H1 (cell line): ENCODE measurements at regions not wholly inside any gene's neighbourhood (a gene's known extent, or its start where the extent isn't known, plus 50 kb on each side); places are given as distances from the start of the nearest gene placed in this dataset.

Experiments used
- CTCF ChIA-PET: fragments of 300-600 bp; sonication (Branson Sonifier 250); formaldehyde crosslinking; loops from one replicate; lab custom pipeline; 2021; ENCODE audit not compliant: partially characterized antibody; lab: Charles Lee
- POLR2A ChIA-PET: fragments of 300-600 bp; sonication (Branson Sonifier 250); formaldehyde crosslinking; loops from one replicate; lab custom pipeline; 2021; ENCODE audit warnings: inconsistent platforms; ENCODE audit not compliant: partially characterized antibody; lab: Charles Lee
- DNase-seq, 2 experiments: peaks; one replicate each; pipeline versions ENCODE4 v3.0.0 to v3.0.0-alpha.2; 2010 to 2022; ENCODE audit warnings: low spot score in 2 of 2, low read depth in 1 of 2, mixed read lengths in 1 of 2
- FAIRE-seq: peaks from 2 replicates; lab custom pipeline; 2011; peaks lifted over from hg19 to GRCh38; lab: Jason Lieb, UNC
- H2AFZ ChIP-seq: 2 replicates; pipeline ENCODE4 v1.8.1; 2012; ENCODE audit warnings: low read length, inconsistent platforms
- H2AK5ac ChIP-seq: 2 replicates; pipeline ENCODE4 v1.6.1; 2013; ENCODE audit warnings: low read depth, low read length
- H2BK120ac ChIP-seq: replicated peaks from 2 replicates; pipeline ENCODE3; 2013; ENCODE audit warnings: low read depth, low read length, inconsistent platforms
- H2BK12ac ChIP-seq: 2 replicates; pipeline ENCODE4 v1.6.1; 2013; ENCODE audit warnings: low read depth, low read length
- H2BK15ac ChIP-seq: 2 replicates; pipeline ENCODE4 v1.6.1; 2013; ENCODE audit warnings: low read length
- H2BK20ac ChIP-seq: 2 replicates; pipeline ENCODE4 v1.6.1; 2013; ENCODE audit warnings: low read length
- H2BK5ac ChIP-seq: 2 replicates; pipeline ENCODE4 v1.6.1; 2013; ENCODE audit warnings: low read depth, low read length
- H3K14ac ChIP-seq: 2 replicates; pipeline ENCODE4 v1.6.1; 2013; ENCODE audit warnings: inconsistent platforms; ENCODE audit not compliant: insufficient read length
- H3K18ac ChIP-seq: 2 replicates; pipeline ENCODE4 v1.6.1; 2013; ENCODE audit warnings: low read length; ENCODE audit errors: extremely low read depth
- H3K23ac ChIP-seq: 2 replicates; pipeline ENCODE4 v1.6.1; 2013; ENCODE audit warnings: inconsistent platforms; ENCODE audit not compliant: insufficient read length
- H3K23me2 ChIP-seq: 2 replicates; pipeline ENCODE4 v1.6.1; 2013; ENCODE audit warnings: low read depth, low read length
- H3K27ac ChIP-seq: 2 replicates; pipeline ENCODE4 v1.6.1; 2011; ENCODE audit warnings: low read depth, low read length, inconsistent platforms
- H3K27me3 ChIP-seq, 4 experiments: replicated peaks in 1 of 4; 1 replicate in 1 of 4; 2 replicates in 3 of 4; pipeline versions ENCODE4 v1.6.1 to v1.8.1; 2011 to 2013; ENCODE audit warnings: low read length in 3 of 4, mild to moderate bottlenecking in 3 of 4, inconsistent platforms in 2 of 4, mixed read lengths in 2 of 4, moderate library complexity in 1 of 4; ENCODE audit not compliant: control insufficient read depth in 3 of 4, insufficient read depth in 3 of 4; ENCODE audit errors: extremely low read depth in 1 of 4
- H3K36me3 ChIP-seq, 4 experiments: 2 replicates each; pipeline versions ENCODE4 v1.6.1 to v1.8.1; 2011 to 2013; ENCODE audit warnings: mild to moderate bottlenecking in 4 of 4, low read length in 3 of 4, moderate library complexity in 2 of 4, control low read depth in 1 of 4, inconsistent platforms in 1 of 4; ENCODE audit not compliant: insufficient read depth in 4 of 4, control insufficient read depth in 2 of 4
- H3K4ac ChIP-seq: replicated peaks from 2 replicates; pipeline ENCODE3; 2013; ENCODE audit warnings: low read length, low read depth, mixed read lengths, inconsistent platforms; ENCODE audit not compliant: insufficient read length
- H3K4me1 ChIP-seq, 4 experiments: replicated peaks in 1 of 4; 1 replicate in 1 of 4; 2 replicates in 3 of 4; pipeline versions ENCODE4 v1.6.1 to v1.8.1; 2011 to 2013; ENCODE audit warnings: low read length in 3 of 4, inconsistent platforms in 2 of 4, mixed read lengths in 1 of 4; ENCODE audit not compliant: insufficient read depth in 4 of 4, control insufficient read depth in 3 of 4
- H3K4me2 ChIP-seq, 2 experiments: 2 replicates each; pipeline versions ENCODE4 v1.6.1 to v1.8.1; 2011 to 2013; ENCODE audit warnings: low read depth in 2 of 2, low read length in 2 of 2, control low read depth in 1 of 2, inconsistent platforms in 1 of 2, mild to moderate bottlenecking in 1 of 2; ENCODE audit not compliant: insufficient read depth in 1 of 2
- H3K4me3 ChIP-seq, 4 experiments: fragments of 200-600, 300-600 bp in 1 of 4; sonication (generic), shearing (Covaris generic), sonication (Bioruptor Twin) in 1 of 4; 2 replicates each; pipeline versions ENCODE4 v1.5.1 to v1.8.1; 2011 to 2016; ENCODE audit warnings: low read length in 4 of 4, low read depth in 3 of 4, control low read depth in 2 of 4, inconsistent platforms in 2 of 4, mild to moderate bottlenecking in 2 of 4, mixed read lengths in 1 of 4, moderate library complexity in 1 of 4; ENCODE audit not compliant: insufficient read depth in 2 of 4; ENCODE audit errors: extremely low read depth in 1 of 4
- H3K56ac ChIP-seq: replicated peaks from 2 replicates; pipeline ENCODE3; 2013; ENCODE audit warnings: low read depth, mild to moderate bottlenecking, mixed read lengths, low read length, inconsistent platforms; ENCODE audit not compliant: insufficient read length
- H3K79me1 ChIP-seq: 2 replicates; pipeline ENCODE4 v1.6.1; 2013; ENCODE audit warnings: low read depth, low read length, control low read depth
- H3K79me2 ChIP-seq, 2 experiments: 2 replicates each; pipeline versions ENCODE4 v1.6.1 to v1.8.1; 2012 to 2013; ENCODE audit warnings: low read length in 2 of 2, mild to moderate bottlenecking in 2 of 2, inconsistent platforms in 1 of 2; ENCODE audit not compliant: insufficient read depth in 2 of 2, control insufficient read depth in 1 of 2
- H3K9ac ChIP-seq, 4 experiments: replicated peaks in 1 of 4; 1 replicate in 1 of 4; 2 replicates in 3 of 4; pipeline versions ENCODE4 v1.6.1 to v1.8.1; 2011 to 2013; ENCODE audit warnings: low read depth in 3 of 4, low read length in 3 of 4, control low read depth in 2 of 4, mild to moderate bottlenecking in 2 of 4, moderate library complexity in 2 of 4, inconsistent platforms in 1 of 4; ENCODE audit errors: extremely low read depth in 1 of 4
- H3K9me3 ChIP-seq, 2 experiments: 2 replicates each; pipeline versions ENCODE4 v1.6.1 to v1.8.1; 2012 to 2013; ENCODE audit warnings: mild to moderate bottlenecking in 2 of 2, moderate library complexity in 2 of 2, control low read depth in 1 of 2, inconsistent platforms in 1 of 2, low read depth in 1 of 2, low read length in 1 of 2, mixed read lengths in 1 of 2; ENCODE audit not compliant: insufficient read depth in 2 of 2
- H4K20me1 ChIP-seq, 2 experiments: replicated peaks in 1 of 2; 2 replicates each; pipeline versions ENCODE3 to v1.8.1; 2011 to 2013; ENCODE audit warnings: inconsistent platforms in 2 of 2, low read length in 2 of 2, mild to moderate bottlenecking in 1 of 2; ENCODE audit not compliant: insufficient read depth in 2 of 2, control insufficient read depth in 1 of 2
- H4K5ac ChIP-seq: 2 replicates; pipeline ENCODE4 v1.6.1; 2013; ENCODE audit warnings: low read length, low read depth, mixed read lengths, inconsistent platforms; ENCODE audit not compliant: insufficient read length
- H4K8ac ChIP-seq: 2 replicates; pipeline ENCODE4 v1.8.0; 2013; ENCODE audit warnings: mild to moderate bottlenecking, moderate library complexity, low read length, inconsistent platforms; ENCODE audit not compliant: insufficient read depth; ENCODE audit errors: extremely low read depth
- H4K91ac ChIP-seq: replicated peaks from 2 replicates; pipeline ENCODE3; 2013; ENCODE audit warnings: low read length, mixed read lengths, inconsistent platforms; ENCODE audit not compliant: insufficient read length
- BRCA1 ChIP-seq: IDR thresholded peaks from 2 replicates; pipeline ENCODE4 v1.6.1; 2012; ENCODE audit warnings: low read depth, low read length, improper control_type of control experiment
- JUN ChIP-seq: IDR thresholded peaks from 2 replicates; pipeline ENCODE4 v1.6.1; 2011; ENCODE audit warnings: low read depth, mild to moderate bottlenecking, improper control_type of control experiment, low read length
- JUND ChIP-seq: IDR thresholded peaks from 2 replicates; pipeline ENCODE4 v1.6.1; 2011; ENCODE audit warnings: mild to moderate bottlenecking, improper control_type of control experiment, low read length
- KDM4A ChIP-seq: IDR thresholded peaks from one replicate; pipeline ENCODE4 v1.7.1; 2012; ENCODE audit warnings: low read depth, mild to moderate bottlenecking, moderate library complexity, low read length, inconsistent platforms; ENCODE audit not compliant: severe bottlenecking
- RXRA ChIP-seq: IDR thresholded peaks from 2 replicates; pipeline ENCODE4 v1.6.1; 2011; ENCODE audit warnings: low read depth, mild to moderate bottlenecking, low read length, moderate library complexity; ENCODE audit not compliant: insufficient read depth
- SAP30 ChIP-seq: fragments of 300-600 bp; sonication (generic); IDR thresholded peaks from 2 replicates; pipeline ENCODE4 v1.7.1; 2012; ENCODE audit warnings: low read length, moderate library complexity, mild to moderate bottlenecking, inconsistent platforms; ENCODE audit not compliant: insufficient read depth, insufficient replicate concordance
- SIN3A ChIP-seq, 2 experiments: IDR thresholded peaks in 1 of 2; conservative IDR thresholded peaks in 1 of 2; 2 replicates each; pipeline ENCODE4 v1.6.1; 2011 to 2012; ENCODE audit warnings: low read length in 2 of 2, improper control_type of control experiment in 1 of 2, low read depth in 1 of 2, mild to moderate bottlenecking in 1 of 2
- SIRT6 ChIP-seq: IDR thresholded peaks from one replicate; pipeline ENCODE4 v1.7.1; 2012; ENCODE audit warnings: low read length, inconsistent platforms
- SP4 ChIP-seq: IDR thresholded peaks from 2 replicates; pipeline ENCODE4 v1.6.1; 2012; ENCODE audit warnings: low read length, inconsistent platforms
- SRF ChIP-seq: IDR thresholded peaks from 2 replicates; pipeline ENCODE4 v1.6.1; 2011; ENCODE audit warnings: mild to moderate bottlenecking, low read depth, low read length, moderate library complexity
- TAF1 ChIP-seq: IDR thresholded peaks from 2 replicates; pipeline ENCODE4 v1.6.1; 2011; ENCODE audit warnings: mild to moderate bottlenecking, low read depth, low read length
- TBP ChIP-seq: IDR thresholded peaks from 2 replicates; pipeline ENCODE4 v1.6.1; 2011; ENCODE audit warnings: low read depth, low read length, improper control_type of control experiment
- YY1 ChIP-seq: IDR thresholded peaks from 2 replicates; pipeline ENCODE4 v1.6.1; 2011; ENCODE audit warnings: low read depth, mild to moderate bottlenecking, low read length
- WGBS, 2 experiments: shearing (Covaris generic) in 1 of 2; methylation state at CpG; one replicate each; pipeline versions ENCODE4 v1.1.6 to v1.1.7; 2013 to 2015; ENCODE audit warnings: low lambda C conversion rate in 2 of 2, mixed read lengths in 2 of 2, inconsistent platforms in 1 of 2, low coverage in 1 of 2, missing lambda C conversion rate in 1 of 2; ENCODE audit not compliant: insufficient replicate concordance in 2 of 2, insufficient coverage in 1 of 2, insufficient read length in 1 of 2; ENCODE audit errors: extremely low coverage in 1 of 2, missing lambda C conversion rate in 1 of 2; 5-methylcytosine and 5-hydroxymethylcytosine counted together
- TF ChIP-seq, protein P1 (sequence below): IDR thresholded peaks from 2 replicates; pipeline ENCODE4 v1.6.1; 2012; ENCODE audit warnings: inconsistent platforms

DNA sequence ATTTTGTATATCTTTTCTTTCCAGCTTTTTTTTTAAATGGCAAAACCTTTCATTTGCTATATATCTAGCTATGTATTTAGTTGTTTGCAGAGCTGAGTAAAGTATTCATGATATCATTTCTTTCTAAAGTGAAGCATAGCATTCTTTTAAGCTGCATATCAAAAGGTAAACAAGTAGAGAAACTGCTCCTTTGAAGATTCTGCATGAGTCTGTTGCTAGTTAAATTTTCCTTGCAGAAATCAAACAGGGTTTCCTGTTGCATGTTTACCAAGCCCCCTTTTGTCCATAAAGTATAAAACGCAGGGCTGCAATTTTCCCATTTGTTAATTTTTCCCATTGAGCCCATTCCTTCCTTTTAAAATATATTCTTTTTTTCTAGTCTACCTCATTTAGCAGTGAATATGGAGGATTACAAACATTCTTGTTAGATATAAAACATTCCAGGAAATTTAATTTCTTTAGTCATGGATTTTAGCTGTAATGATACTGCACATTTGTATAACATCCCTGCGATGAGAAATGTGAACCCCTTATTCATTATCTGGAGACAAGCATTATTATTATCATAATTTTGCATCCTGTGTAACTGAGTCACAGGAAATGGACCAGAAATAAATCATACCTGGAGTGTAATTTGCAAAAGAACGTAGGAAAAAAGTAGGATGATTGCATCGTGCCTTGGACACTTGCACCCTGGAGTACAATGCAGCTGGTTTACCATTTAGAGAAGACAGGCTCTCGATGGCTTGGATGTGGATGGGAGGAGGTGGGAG is 110.9 kb upstream of the ARGLU1 start:
- POLR2A ChIA-PET: no interaction called here
- Histone ChIP-seq H4K91ac (peak overlapping the region; percentile 88), H3K79me2 (no peaks in the 10 kb centered on the region), H2BK15ac (no peak overlapping the region; the same call in 1 of the 2 replicates), H3K36me3 (no peaks in the 10 kb centered on the region), H4K20me1 (no peaks in the 10 kb centered on the region), H3K4me3 (no peak overlapping the region), H3K79me1 (no peaks in the 10 kb centered on the region), H3K4ac (peak overlapping the region; percentile 78), H3K9ac (no peak overlapping the region), H3K4me2 (no peak overlapping the region), H3K9me3 (no peaks in the 10 kb centered on the region), H3K4me1 (peaks cover 2 to 10% (median 6%) of the 10 kb centered on the region in 4 experiments; a peak in 6 of 7 replicates), H2AK5ac (no peak overlapping the region), H3K18ac (no peak overlapping the region), H2AFZ (no peak overlapping the region), H2BK5ac (no peak overlapping the region), H3K27ac (no peak overlapping the region), H3K14ac (no peak overlapping the region), H3K23ac (no peak overlapping the region), H2BK120ac (peak overlapping the region; percentile 82), H3K27me3 (no peaks in the 10 kb centered on the region), H3K56ac (no peak overlapping the region), H2BK20ac (peak overlapping the region; percentile 84; the same call in 1 of the 2 replicates), H2BK12ac (no peak overlapping the region; the same call in 1 of the 2 replicates), H4K8ac (no peak overlapping the region), H3K23me2 (no peaks in the 10 kb centered on the region), H4K5ac (no peak overlapping the region)
- FAIRE-seq (no peak), DNase-seq (no peak)
- 88% methylated on average over 5 of the region's 5 CpGs; no CpG with 5 or more reads in 1 of the 2 experiments for WGBS, 2 experiments
- CTCF ChIA-PET: interaction anchor here (1.1 kb wide), 2 partner anchors 13 to 219 kb away, joined by 3 read pairs; no protein-coding TSS in a partner anchor
- TF ChIP-seq YY1: no peak
- no peak for TF ChIP-seq SAP30
- TF ChIP-seq JUN: no peak
- no peak for TF ChIP-seq TBP
- TF ChIP-seq RXRA: no peak
- TF ChIP-seq TAF1: no peak
- no peak for TF ChIP-seq SP4
- no peak for TF ChIP-seq SIN3A (conservative IDR thresholded peaks at IDR 0.05 in 1 of 2, IDR thresholded peaks at IDR 0.05 in 1 of 2; ENCODE audit: low read depth in 1 of 2, low read length in 2 of 2)
- no peak for TF ChIP-seq SIRT6
- TF ChIP-seq BRCA1: no peak
- no peak for TF ChIP-seq KDM4A
- TF ChIP-seq SRF: no peak
- TF ChIP-seq, protein P1, sequence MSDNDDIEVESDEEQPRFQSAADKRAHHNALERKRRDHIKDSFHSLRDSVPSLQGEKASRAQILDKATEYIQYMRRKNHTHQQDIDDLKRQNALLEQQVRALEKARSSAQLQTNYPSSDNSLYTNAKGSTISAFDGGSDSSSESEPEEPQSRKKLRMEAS: no peak
- no peak for TF ChIP-seq JUND
